Ascending aorta (tissue), 2 donors: ENCODE measurements at regions not wholly inside any gene's neighbourhood (a gene's known extent, or its start where the extent isn't known, plus 50 kb on each side); places are given as distances from the start of the nearest gene placed in this dataset.

Experiments
- DNase-seq, 2 donors: peaks; one replicate each; pipeline ENCODE4 v3.0.0-alpha.2; 2019; ENCODE audit warnings: low spot score in 2 of 2
- H3K27ac ChIP-seq, 2 donors: fragments of 200-600 bp; sonication (generic); one replicate each; pipeline ENCODE4 v1.5.1; 2016 to 2017; ENCODE audit warnings: mild to moderate bottlenecking in 1 of 2
- H3K27me3 ChIP-seq: fragments of 200-600 bp; sonication (generic); one replicate; pipeline ENCODE4 v1.5.1; 2017
- H3K36me3 ChIP-seq, 2 donors: fragments of 200-600 bp; sonication (generic); one replicate each; pipeline ENCODE4 v1.5.1; 2016
- H3K4me1 ChIP-seq, 2 donors: fragments of 200-600 bp; sonication (generic); one replicate each; pipeline ENCODE4 v1.5.1; 2016 to 2017; ENCODE audit warnings: mild to moderate bottlenecking in 1 of 2
- H3K4me3 ChIP-seq, 2 donors: fragments of 200-600 bp; sonication (generic); one replicate each; pipeline ENCODE4 v1.5.1; 2016 to 2017; ENCODE audit warnings: mild to moderate bottlenecking in 1 of 2
- H3K9me3 ChIP-seq, 2 donors: fragments of 200-600 bp; sonication (generic); one replicate each; pipeline ENCODE4 v1.5.1; 2016
- CTCF ChIP-seq, 3 experiments: fragments of 200-600 bp in 2 of 3; fragments of 450-650 bp in 1 of 3; sonication (generic) in 2 of 3; IDR thresholded peaks; one replicate each; pipeline ENCODE4 v1.5.1; 2016 to 2019; ENCODE audit warnings: antibody characterized with exemption in 3 of 3, mild to moderate bottlenecking in 1 of 3, moderate library complexity in 1 of 3
- intact Hi-C: fragments of 100-400 bp; cut with DNase I; formaldehyde crosslinking; loops from one replicate; pipeline ENCODE4 v1.15.1; 2023

GRCh38 chr11:123264431-123264780 is 69.4 kb upstream of the CLMP start:
- Histone ChIP-seq H3K4me3 (no peak overlapping the region), H3K4me1 (no peaks in the 10 kb centered on the region), H3K27me3 (no peaks in the 10 kb centered on the region), H3K27ac (no peak overlapping the region), H3K9me3 (no peaks in the 10 kb centered on the region), H3K36me3 (no peaks in the 10 kb centered on the region)
- DNase-seq = no peak
- intact Hi-C loops = loop anchor here (5.0 kb wide), 1 partner anchor 162 kb away; no protein-coding TSS in a partner anchor
- TF ChIP-seq CTCF (IDR thresholded peaks at IDR 0.05) = no peak

- Histone ChIP-seq H3K27ac (no peak overlapping the region), H3K4me3 (peak overlapping the region; percentile 43 to 50), H3K9me3 (no peaks in the 10 kb centered on the region), H3K36me3 (no peaks in the 10 kb centered on the region), H3K27me3 (no peaks in the 10 kb centered on the region), H3K4me1 (no peaks in the 10 kb centered on the region)
- peak; percentile 73 to 93 (median 93) for TF ChIP-seq CTCF (IDR thresholded peaks at IDR 0.05)
- intact Hi-C loops = loop anchor here (5.0 kb wide), 1 partner anchor 159 kb away; no protein-coding TSS in a partner anchor
- peak in 1 of 2 donors; percentile 84 for DNase-seq
Measured at GRCh38 chr11:123261345-123262106, 66.5 kb upstream of the CLMP start.

- H3K27ac ChIP-seq = no peak overlapping the region
- H3K4me1 ChIP-seq = no peaks in the 10 kb centered on the region
- no peaks in the 10 kb centered on the region for H3K9me3 ChIP-seq
- no peak for TF ChIP-seq CTCF (IDR thresholded peaks at IDR 0.05)
- no peak for DNase-seq
- intact Hi-C loops = loop anchor here (5.0 kb wide), 1 partner anchor 158 kb away; no protein-coding TSS in a partner anchor
- H3K4me3 ChIP-seq = peak overlapping the region in 1 of 2 donors; percentile 50
- no peaks in the 10 kb centered on the region for H3K27me3 ChIP-seq
- no peaks in the 10 kb centered on the region for H3K36me3 ChIP-seq
Measured at GRCh38 chr11:123260511-123261211, 65.6 kb upstream of the CLMP start.

GRCh38 chr11:123258877-123259276 is 63.8 kb upstream of the CLMP start:
- no peak for DNase-seq
- intact Hi-C loops = no loop called here
- Histone ChIP-seq H3K4me1 (no peaks in the 10 kb centered on the region), H3K27me3 (no peaks in the 10 kb centered on the region), H3K9me3 (no peaks in the 10 kb centered on the region), H3K36me3 (no peaks in the 10 kb centered on the region), H3K4me3 (no peak overlapping the region), H3K27ac (no peak overlapping the region)
- TF ChIP-seq CTCF (IDR thresholded peaks at IDR 0.05) = no peak

- Histone ChIP-seq H3K27me3 (no peaks in the 10 kb centered on the region), H3K36me3 (no peaks in the 10 kb centered on the region)
Measured at GRCh38 chr11:123257370-123257769, 62.3 kb upstream of the CLMP start.

More at GRCh38 chr11:123257370-123257769, 62.3 kb upstream of the CLMP start:
- Histone ChIP-seq H3K4me1 (no peaks in the 10 kb centered on the region), H3K27ac (no peak overlapping the region), H3K9me3 (no peaks in the 10 kb centered on the region), H3K4me3 (no peak overlapping the region)
- intact Hi-C loops = no loop called here
- DNase-seq = no peak
- no peak for TF ChIP-seq CTCF (IDR thresholded peaks at IDR 0.05)
